Endodermal cell (in vitro differentiated cells): ENCODE measurements at regions not wholly inside any gene's neighbourhood (a gene's known extent, or its start where the extent isn't known, plus 50 kb on each side); places are given as distances from the start of the nearest gene placed in this dataset.
A peak's percentile ranks its signal among the peaks of the same experiment; 100 is the strongest.
"Not testable (repeated sequence)": the region's sequence is repeated elsewhere in the genome, so short reads cannot be mapped to it uniquely, and the experiment has no call there.

Experiments
- DNase-seq: peaks from one replicate; pipeline ENCODE4 v3.0.0-alpha.2; 2017
- H3K27ac ChIP-seq: 2 replicates; pipeline ENCODE4 v1.5.1; 2013; ENCODE audit warnings: mild to moderate bottlenecking, low read depth, low read length, moderate library complexity
- H3K27me3 ChIP-seq: 2 replicates; pipeline ENCODE4 v1.6.1; 2013; ENCODE audit warnings: mild to moderate bottlenecking, low read length, moderate library complexity; ENCODE audit not compliant: insufficient read depth, control insufficient read depth, poor library complexity, severe bottlenecking
- H3K36me3 ChIP-seq: 2 replicates; pipeline ENCODE4 v1.7.0; 2013; ENCODE audit warnings: mild to moderate bottlenecking, low read length, moderate library complexity; ENCODE audit not compliant: control insufficient read depth, insufficient read depth
- H3K4me1 ChIP-seq: one replicate; pipeline ENCODE4 v1.7.0; 2013; ENCODE audit warnings: low read length; ENCODE audit not compliant: control insufficient read depth, insufficient read depth
- H3K4me3 ChIP-seq: 2 replicates; pipeline ENCODE4 v1.5.1; 2013; ENCODE audit warnings: mild to moderate bottlenecking, low read length, moderate library complexity
- H3K9ac ChIP-seq: 2 replicates; pipeline ENCODE4 v1.6.1; 2013; ENCODE audit warnings: mild to moderate bottlenecking, low read length, moderate library complexity; ENCODE audit not compliant: poor library complexity, severe bottlenecking; ENCODE audit errors: extremely low read depth
- H3K9me3 ChIP-seq: 2 replicates; pipeline ENCODE4 v1.6.1; 2013; ENCODE audit warnings: mild to moderate bottlenecking, low read length, moderate library complexity; ENCODE audit not compliant: control insufficient read depth
- H3K27ac Mint-ChIP-seq: 2 replicates; pipeline ENCODE4 v1.8.0; 2020; ENCODE audit warnings: mixed read lengths
- H3K27me3 Mint-ChIP-seq: 2 replicates; pipeline ENCODE4 v1.8.0; 2021; ENCODE audit warnings: mild to moderate bottlenecking, mixed read lengths; ENCODE audit not compliant: insufficient read depth
- H3K36me3 Mint-ChIP-seq: 2 replicates; pipeline ENCODE4 v1.8.0; 2020; ENCODE audit warnings: low read depth, mixed read lengths
- H3K4me1 Mint-ChIP-seq: 2 replicates; pipeline ENCODE4 v1.8.0; 2020; ENCODE audit warnings: mixed read lengths
- H3K4me3 Mint-ChIP-seq: 2 replicates; pipeline ENCODE4 v1.8.0; 2020; ENCODE audit warnings: mild to moderate bottlenecking, moderate library complexity, mixed read lengths
- H3K9me3 Mint-ChIP-seq: 2 replicates; pipeline ENCODE4 v1.8.0; 2020; ENCODE audit warnings: mild to moderate bottlenecking, mixed read lengths
- CTCF ChIP-seq: fragments of 200-600 bp; sonication (generic); conservative IDR thresholded peaks from 2 replicates; pipeline ENCODE4 v1.5.0; 2021; ENCODE audit warnings: antibody characterized with exemption, mild to moderate bottlenecking
- WGBS, 2 experiments: methylation state at CpG; one replicate each; pipeline versions ENCODE4 v1.1.5 to v1.1.7; 2013; ENCODE audit warnings: missing lambda C conversion rate in 2 of 2, mixed read lengths in 1 of 2; ENCODE audit not compliant: insufficient coverage in 1 of 2, insufficient read length in 1 of 2; 5-methylcytosine and 5-hydroxymethylcytosine counted together

GRCh38 chr15:30749048-30749447, 123.1 kb downstream of the ARHGAP11B start:
- H3K27ac ChIP-seq, H3K4me3 Mint-ChIP-seq, H3K27me3 Mint-ChIP-seq, H3K27me3 ChIP-seq, H3K4me3 ChIP-seq, DNase-seq, H3K27ac Mint-ChIP-seq, H3K9ac ChIP-seq, H3K4me1 ChIP-seq, H3K9me3 ChIP-seq, H3K9me3 Mint-ChIP-seq, H3K4me1 Mint-ChIP-seq: not testable (repeated sequence)
- peaks cover 10% of the 10 kb centered on the region for H3K36me3 ChIP-seq
- no CpG with 5 or more reads among the region's 1 CpG for WGBS, 2 experiments
- H3K36me3 Mint-ChIP-seq = peaks cover 21% of the 10 kb centered on the region

- not testable (repeated sequence) for DNase-seq, H3K9me3 Mint-ChIP-seq, H3K9me3 ChIP-seq, H3K4me3 ChIP-seq, H3K4me1 Mint-ChIP-seq, H3K4me3 Mint-ChIP-seq, H3K27me3 Mint-ChIP-seq, H3K27me3 ChIP-seq, H3K27ac Mint-ChIP-seq, H3K27ac ChIP-seq, H3K9ac ChIP-seq, H3K4me1 ChIP-seq
- H3K36me3 ChIP-seq = peaks cover 12% of the 10 kb centered on the region
- WGBS, 2 experiments = 17% methylated on average over 1 of the region's 7 CpGs; no CpG with 5 or more reads in 1 of the 2 experiments
- TF ChIP-seq CTCF = peak; percentile 68
- H3K36me3 Mint-ChIP-seq = peaks cover 26% of the 10 kb centered on the region
These were observed 129.2 kb downstream of the ARHGAP11B start for GRCh38 chr15:30755036-30755687.

GRCh38 chr15:30760633-30761032, 134.7 kb downstream of the ARHGAP11B start:
- 84 to 95% methylated on average over 3 to 5 of the region's 5 CpGs for WGBS, 2 experiments
- H3K4me3 Mint-ChIP-seq, H3K27ac ChIP-seq, DNase-seq, H3K9ac ChIP-seq, H3K27ac Mint-ChIP-seq, H3K4me1 Mint-ChIP-seq, H3K9me3 Mint-ChIP-seq, H3K9me3 ChIP-seq, H3K4me1 ChIP-seq, H3K36me3 ChIP-seq, H3K4me3 ChIP-seq, H3K27me3 ChIP-seq, H3K27me3 Mint-ChIP-seq: not testable (repeated sequence)
- peaks cover 23% of the 10 kb centered on the region for H3K36me3 Mint-ChIP-seq

GRCh38 chr15:30761365-30761764, 135.4 kb downstream of the ARHGAP11B start:
- H3K36me3 Mint-ChIP-seq = peaks cover 20% of the 10 kb centered on the region
- not testable (repeated sequence) for H3K27ac Mint-ChIP-seq, H3K9me3 ChIP-seq, H3K27ac ChIP-seq, H3K4me3 ChIP-seq, H3K4me1 Mint-ChIP-seq, H3K4me1 ChIP-seq, H3K27me3 Mint-ChIP-seq, DNase-seq, H3K4me3 Mint-ChIP-seq, H3K9me3 Mint-ChIP-seq, H3K36me3 ChIP-seq, H3K9ac ChIP-seq, H3K27me3 ChIP-seq
- 80% methylated on average over 1 of the region's 4 CpGs; no CpG with 5 or more reads in 1 of the 2 experiments for WGBS, 2 experiments

- not testable (repeated sequence) for H3K4me1 Mint-ChIP-seq, H3K4me3 ChIP-seq, H3K9me3 ChIP-seq, H3K27me3 Mint-ChIP-seq, DNase-seq, H3K27ac ChIP-seq, H3K27me3 ChIP-seq, H3K4me3 Mint-ChIP-seq, H3K4me1 ChIP-seq, H3K27ac Mint-ChIP-seq, H3K9ac ChIP-seq
- 92 to 94% methylated on average over 4 to 11 of the region's 12 CpGs for WGBS, 2 experiments
- H3K9me3 Mint-ChIP-seq = peaks cover 11% of the 10 kb centered on the region
- peaks cover 12% of the 10 kb centered on the region for H3K36me3 ChIP-seq
- H3K36me3 Mint-ChIP-seq = peaks cover 42% of the 10 kb centered on the region
These were observed 134.2 kb upstream of the FAN1 start for GRCh38 chr15:30769390-30770124.
